ENCODE measurements at regions not wholly inside any gene's neighbourhood (a gene's known extent, or its start where the extent isn't known, plus 50 kb on each side); places are given as distances from the start of the nearest gene placed in this dataset.
"Not testable (repeated sequence)": the region's sequence is repeated elsewhere in the genome, so short reads cannot be mapped to it uniquely, and the experiment has no call there.

DNA sequence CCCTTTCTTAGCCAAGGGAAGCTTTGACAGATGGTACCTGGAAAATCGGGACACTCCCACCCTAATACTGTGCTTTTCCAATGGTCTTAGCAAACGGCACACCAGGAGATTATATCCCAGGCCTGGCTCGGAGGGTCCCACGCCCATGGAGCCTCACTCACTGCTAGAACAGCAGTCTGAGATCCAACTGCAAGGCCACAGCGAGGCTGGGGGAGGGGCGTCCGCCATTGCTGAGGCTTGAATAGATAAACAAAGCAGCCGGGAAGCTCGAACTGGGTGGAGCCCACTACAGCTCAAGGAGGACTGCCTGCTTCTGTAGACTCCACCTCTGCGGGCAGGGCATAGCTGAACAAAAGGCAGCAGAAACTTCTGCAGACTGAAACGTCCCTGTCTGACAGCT is 225.6 kb upstream of the EDNRA start:
- H3K36me3 Mint-ChIP-seq, H3K4me3 Mint-ChIP-seq, H3K9me3 Mint-ChIP-seq, H3K27ac Mint-ChIP-seq, H3K27me3 Mint-ChIP-seq, H3K4me1 Mint-ChIP-seq: not testable (repeated sequence)

DNA sequence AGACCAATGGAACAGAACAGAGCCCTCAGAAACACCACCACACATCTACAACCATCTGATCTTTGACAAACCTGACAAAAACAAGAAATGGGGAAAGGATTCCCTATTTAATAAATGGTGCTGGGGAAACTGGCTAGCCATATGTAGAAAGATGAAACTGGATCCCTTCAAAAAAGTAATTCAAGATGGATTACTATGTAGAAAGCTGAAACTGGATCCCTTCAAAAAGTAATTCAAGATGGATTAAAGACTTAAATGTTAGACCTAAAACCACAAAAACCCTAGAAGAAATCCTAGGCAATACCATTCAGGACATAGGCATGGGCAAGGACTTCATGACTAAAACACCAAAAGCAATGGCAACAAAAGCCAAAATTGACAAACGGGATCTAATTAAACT is 221.6 kb upstream of the EDNRA start:
- H3K4me3 Mint-ChIP-seq, H3K9me3 Mint-ChIP-seq, H3K27me3 Mint-ChIP-seq, H3K4me1 Mint-ChIP-seq, H3K27ac Mint-ChIP-seq, H3K36me3 Mint-ChIP-seq: not testable (repeated sequence)

DNA sequence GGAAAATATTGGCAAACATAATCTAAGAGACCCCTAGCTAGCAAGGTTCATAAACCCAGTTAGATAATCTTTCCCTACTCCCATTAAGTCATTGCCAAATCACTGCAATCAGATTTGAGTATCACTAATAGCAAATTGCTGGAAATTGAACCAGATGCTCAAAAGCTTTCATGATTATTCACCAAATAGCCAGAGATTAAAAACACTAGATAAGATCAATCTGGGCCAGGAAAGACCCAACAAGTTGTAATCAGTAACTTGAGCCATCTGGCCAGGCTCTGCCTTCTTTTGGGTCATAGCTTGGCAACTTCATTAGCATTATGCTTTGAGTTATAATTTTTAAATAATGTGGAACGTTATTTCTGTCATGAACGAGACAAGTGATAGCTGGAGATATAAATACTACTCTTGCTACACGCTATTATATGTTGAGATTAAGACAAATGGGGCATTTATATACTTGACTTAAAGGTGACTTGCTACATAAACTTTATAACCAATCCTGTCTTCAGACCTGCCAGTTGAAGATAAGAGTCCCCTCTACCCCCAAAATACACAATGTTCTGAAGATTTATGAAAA is 196.6 kb upstream of the EDNRA start:
- H3K36me3 Mint-ChIP-seq = no peaks in the 10 kb centered on the region

DNA sequence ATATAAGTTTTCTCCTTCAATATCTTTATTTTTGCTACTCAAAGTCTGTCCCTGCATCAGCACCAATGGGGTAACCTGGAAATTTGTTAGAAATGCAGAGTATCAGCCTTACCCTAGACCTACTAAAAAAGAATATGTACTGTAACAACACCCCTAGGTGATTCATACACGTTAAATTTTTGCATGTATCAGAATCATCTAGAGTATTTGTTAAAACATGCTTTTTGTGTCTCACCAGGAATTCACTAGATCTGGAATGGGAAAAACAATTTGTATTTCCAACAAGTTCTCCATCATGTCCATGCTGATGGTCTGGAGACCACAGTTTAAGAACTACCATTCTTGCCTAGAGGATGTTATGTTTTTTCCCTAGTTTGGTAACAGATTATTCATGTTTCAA is 196.0 kb upstream of the EDNRA start:
- H3K27ac Mint-ChIP-seq = no peak overlapping the region
- no peaks in the 10 kb centered on the region for H3K36me3 Mint-ChIP-seq
- H3K27me3 Mint-ChIP-seq = no peaks in the 10 kb centered on the region
- H3K9me3 Mint-ChIP-seq = peaks cover 0 to 5% (median 2%) of the 10 kb centered on the region in 3 donors
- no peak overlapping the region for H3K4me3 Mint-ChIP-seq
- no peaks in the 10 kb centered on the region for H3K4me1 Mint-ChIP-seq

More for the DNA sequence above, 196.6 kb upstream of the EDNRA start:
- H3K27me3 Mint-ChIP-seq = no peaks in the 10 kb centered on the region
- peaks cover 0 to 5% (median 2%) of the 10 kb centered on the region in 3 donors for H3K9me3 Mint-ChIP-seq
- no peak overlapping the region for H3K4me3 Mint-ChIP-seq
- H3K27ac Mint-ChIP-seq = no peak overlapping the region
- no peaks in the 10 kb centered on the region for H3K4me1 Mint-ChIP-seq

DNA sequence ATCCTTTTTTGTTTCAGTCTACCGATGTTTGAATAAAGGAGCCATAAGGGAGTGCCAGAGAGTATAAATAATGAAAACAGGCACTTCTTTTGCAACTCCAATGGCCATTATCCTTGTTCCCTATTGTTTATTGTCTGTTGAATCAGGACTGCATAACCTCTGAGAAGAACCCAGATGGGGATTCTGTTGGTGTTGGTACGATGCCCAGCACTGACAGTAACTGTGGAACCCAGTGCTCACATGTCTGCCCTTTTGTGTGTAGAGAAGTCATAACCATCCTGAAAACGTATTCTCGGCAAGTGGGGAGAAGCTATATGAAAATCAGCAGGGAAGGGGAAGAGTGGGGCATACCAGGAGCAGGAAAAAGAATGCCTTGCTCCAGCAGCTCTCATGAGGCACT is 195.1 kb upstream of the EDNRA start:
- Mint-ChIP-seq H3K36me3 (no peaks in the 10 kb centered on the region), H3K27me3 (no peaks in the 10 kb centered on the region), H3K4me1 (no peaks in the 10 kb centered on the region), H3K27ac (peak overlapping the region in 1 of 3 donors; percentile 63), H3K9me3 (peaks cover 1 to 5% (median 4%) of the 10 kb centered on the region in 3 donors), H3K4me3 (no peak overlapping the region)

DNA sequence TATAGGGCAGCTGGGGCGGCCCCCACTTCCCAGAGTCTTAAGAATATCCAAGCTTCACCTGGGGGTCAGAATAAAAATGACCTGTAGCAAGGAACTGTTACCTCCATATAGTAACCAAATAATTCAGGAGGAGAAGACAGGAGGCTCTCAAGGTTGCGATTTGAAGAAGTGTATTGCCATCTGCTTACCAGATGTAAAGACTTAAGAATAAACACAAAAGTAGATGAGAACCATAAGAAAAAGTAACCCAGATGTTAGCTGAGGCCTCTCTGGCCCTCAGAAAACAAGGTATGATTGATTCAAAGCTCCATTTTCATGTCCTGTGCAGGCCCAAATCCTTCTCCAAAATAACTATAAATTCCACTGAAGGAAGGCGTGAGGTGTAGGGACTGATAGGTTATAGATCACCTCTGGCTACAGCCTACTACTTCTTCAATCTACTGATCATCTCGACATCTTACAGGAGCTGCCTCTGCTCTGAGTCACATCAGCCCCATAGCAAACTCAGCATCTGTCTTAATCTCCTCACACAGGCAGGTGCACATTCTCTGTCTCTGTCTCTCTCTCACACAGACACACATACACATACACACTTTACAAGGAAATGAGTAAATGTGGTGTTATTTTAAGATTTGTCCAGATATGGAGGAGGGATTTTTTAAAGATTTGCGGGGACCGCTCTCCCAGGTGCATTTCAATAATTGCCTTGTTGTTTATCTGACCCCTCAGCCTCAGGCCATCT is 193.9 kb upstream of the EDNRA start:
- peaks cover 0 to 4% (median 1%) of the 10 kb centered on the region in 3 donors for H3K9me3 Mint-ChIP-seq
- H3K27ac Mint-ChIP-seq = no peak overlapping the region
- H3K4me1 Mint-ChIP-seq = no peaks in the 10 kb centered on the region
- no peaks in the 10 kb centered on the region for H3K36me3 Mint-ChIP-seq
- no peak overlapping the region for H3K4me3 Mint-ChIP-seq
- H3K27me3 Mint-ChIP-seq = no peaks in the 10 kb centered on the region

DNA sequence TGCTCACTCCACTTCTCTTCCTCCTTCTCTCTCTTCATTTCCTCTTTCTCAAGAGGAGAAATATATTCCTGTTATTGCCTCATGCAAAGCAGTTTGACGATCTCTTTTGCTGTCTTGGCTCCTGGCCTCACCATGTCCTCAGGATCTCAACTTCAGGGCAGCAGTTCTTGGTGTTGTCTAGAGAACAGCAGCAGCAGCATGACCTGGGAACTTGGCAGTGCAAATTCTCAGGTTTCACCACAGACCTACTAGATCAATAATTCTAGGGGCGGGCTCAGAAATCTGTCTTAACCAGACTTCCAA is 193.4 kb upstream of the EDNRA start:
- Mint-ChIP-seq H3K36me3 (no peaks in the 10 kb centered on the region), H3K27me3 (no peaks in the 10 kb centered on the region), H3K4me3 (no peak overlapping the region), H3K9me3 (peaks cover 0 to 4% (median 1%) of the 10 kb centered on the region in 3 donors), H3K27ac (no peak overlapping the region), H3K4me1 (no peaks in the 10 kb centered on the region)

DNA sequence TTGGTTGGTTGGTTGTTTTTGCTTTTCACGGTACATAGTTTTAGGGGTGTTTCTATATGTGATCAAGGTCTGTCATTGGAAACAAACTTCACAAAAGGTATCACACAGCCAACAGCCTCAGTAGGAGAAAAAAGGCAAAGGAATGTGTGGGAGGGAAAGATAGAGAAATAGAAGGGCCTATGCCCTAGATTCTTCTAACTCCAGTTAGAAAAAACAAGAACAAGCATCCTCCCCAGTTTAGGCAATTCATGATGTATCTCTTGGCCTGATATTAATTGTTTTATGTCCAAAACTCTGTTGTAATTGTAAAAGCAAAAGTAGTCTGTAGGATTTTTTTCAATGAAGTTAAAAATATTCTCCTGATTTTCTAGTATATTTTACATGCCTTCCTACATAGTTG is 192.4 kb upstream of the EDNRA start:
- no peak overlapping the region for H3K27ac Mint-ChIP-seq
- no peaks in the 10 kb centered on the region for H3K36me3 Mint-ChIP-seq
- no peaks in the 10 kb centered on the region for H3K27me3 Mint-ChIP-seq
- no peak overlapping the region for H3K4me3 Mint-ChIP-seq
- H3K9me3 Mint-ChIP-seq = peaks cover 0 to 4% (median 1%) of the 10 kb centered on the region in 3 donors
- H3K4me1 Mint-ChIP-seq = no peaks in the 10 kb centered on the region

DNA sequence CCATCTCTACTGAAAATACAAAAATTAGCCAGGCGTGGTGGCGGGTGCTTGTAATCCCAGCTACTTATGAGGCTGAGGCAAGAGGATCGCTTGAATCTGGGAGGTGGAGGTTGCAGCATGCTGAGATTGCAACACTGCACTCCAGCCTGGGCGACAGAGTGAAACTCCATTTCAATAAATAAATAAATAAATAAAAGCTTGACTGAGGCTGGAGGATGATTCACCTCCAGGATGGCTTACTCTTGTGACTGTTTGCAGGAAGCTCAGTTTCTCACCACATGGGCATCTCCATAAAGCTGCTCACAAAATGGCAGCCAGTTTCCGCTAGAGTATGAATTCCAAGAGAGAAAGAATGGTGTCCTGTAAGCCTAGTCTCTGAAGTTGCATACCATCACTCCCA is 191.7 kb upstream of the EDNRA start:
- Mint-ChIP-seq H3K9me3 (peaks cover 0 to 4% (median 1%) of the 10 kb centered on the region in 3 donors), H3K4me3 (no peak overlapping the region), H3K27me3 (no peaks in the 10 kb centered on the region), H3K4me1 (no peaks in the 10 kb centered on the region), H3K27ac (no peak overlapping the region), H3K36me3 (no peaks in the 10 kb centered on the region)

DNA sequence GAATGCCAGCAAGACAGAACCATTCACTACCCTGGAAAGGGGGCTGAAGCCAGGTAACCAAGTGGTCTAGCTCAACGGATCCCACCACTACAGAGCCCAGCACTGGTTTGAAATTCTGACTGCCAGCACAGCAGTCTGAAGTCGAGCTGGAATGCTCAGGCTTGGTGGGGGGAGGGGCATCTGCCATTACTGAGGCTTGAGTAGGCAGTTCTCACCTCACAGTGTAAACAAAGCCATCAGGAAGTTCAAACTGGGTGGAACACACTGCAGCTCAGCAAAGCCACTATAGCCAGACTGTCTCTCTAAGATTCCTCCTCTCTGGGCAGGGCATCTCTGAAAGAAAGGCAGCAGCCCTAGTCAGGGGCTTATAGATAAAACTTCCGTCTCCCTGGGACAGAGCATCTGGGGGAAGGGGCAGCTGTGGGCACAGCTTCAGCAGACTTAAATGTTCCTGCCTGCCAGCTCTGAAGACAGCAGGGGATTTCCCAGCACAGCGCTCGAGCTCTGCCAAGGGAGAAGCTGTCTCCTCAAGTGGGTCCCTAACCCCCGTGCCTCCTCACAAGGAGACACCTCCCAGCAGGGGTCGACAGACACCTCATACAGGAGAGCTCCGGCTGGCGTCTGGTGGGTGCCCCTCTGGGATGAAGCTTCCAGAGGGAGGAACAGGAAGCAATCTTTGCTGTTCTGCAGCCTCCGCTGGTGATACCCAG is 188.1 kb upstream of the EDNRA start:
- H3K36me3 Mint-ChIP-seq, H3K4me1 Mint-ChIP-seq, H3K27me3 Mint-ChIP-seq, H3K4me3 Mint-ChIP-seq, H3K27ac Mint-ChIP-seq, H3K9me3 Mint-ChIP-seq: not testable (repeated sequence)

DNA sequence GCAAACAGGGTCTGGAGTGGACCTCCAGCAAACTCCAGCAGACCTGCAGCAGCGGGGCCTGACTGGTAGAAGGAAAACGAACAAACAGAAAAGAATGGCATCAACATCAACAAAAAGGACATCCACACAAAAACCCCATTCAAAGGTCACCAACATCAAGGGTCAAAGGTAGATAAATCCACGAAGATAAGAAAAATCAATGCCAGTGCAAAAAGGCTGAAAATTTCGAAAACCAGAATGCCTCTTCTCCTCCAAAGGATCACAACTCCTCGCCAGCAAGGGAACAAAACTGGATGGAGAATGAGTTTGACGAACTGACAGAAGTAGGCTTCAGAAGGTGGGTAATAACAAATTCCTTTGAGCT is 187.6 kb upstream of the EDNRA start:
- not testable (repeated sequence) for H3K27me3 Mint-ChIP-seq, H3K9me3 Mint-ChIP-seq, H3K27ac Mint-ChIP-seq, H3K4me3 Mint-ChIP-seq, H3K4me1 Mint-ChIP-seq, H3K36me3 Mint-ChIP-seq

DNA sequence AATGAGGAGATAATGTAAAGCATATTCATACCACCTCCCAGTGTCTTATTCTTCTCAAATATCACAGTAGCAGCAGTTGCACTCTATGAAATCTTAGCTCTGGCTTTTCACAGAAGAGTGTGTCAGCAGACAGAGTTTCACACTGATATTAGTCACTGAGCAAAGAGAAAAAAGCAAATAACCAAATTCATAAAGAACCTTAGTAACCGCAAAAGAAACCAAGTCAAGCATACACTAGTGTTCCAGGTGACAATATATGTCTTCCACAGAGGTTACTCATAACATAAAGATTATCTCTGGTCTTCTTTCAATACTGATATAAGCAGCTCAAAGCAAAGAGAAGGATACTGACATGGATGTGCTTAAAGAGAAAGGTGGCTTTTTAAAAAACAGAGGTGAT is 181.7 kb upstream of the EDNRA start:
- Mint-ChIP-seq H3K4me1 (no peaks in the 10 kb centered on the region), H3K27me3 (no peaks in the 10 kb centered on the region), H3K4me3 (no peak overlapping the region), H3K36me3 (no peaks in the 10 kb centered on the region), H3K9me3 (peaks cover 0 to 9% (median 3%) of the 10 kb centered on the region in 3 donors), H3K27ac (no peak overlapping the region)

DNA sequence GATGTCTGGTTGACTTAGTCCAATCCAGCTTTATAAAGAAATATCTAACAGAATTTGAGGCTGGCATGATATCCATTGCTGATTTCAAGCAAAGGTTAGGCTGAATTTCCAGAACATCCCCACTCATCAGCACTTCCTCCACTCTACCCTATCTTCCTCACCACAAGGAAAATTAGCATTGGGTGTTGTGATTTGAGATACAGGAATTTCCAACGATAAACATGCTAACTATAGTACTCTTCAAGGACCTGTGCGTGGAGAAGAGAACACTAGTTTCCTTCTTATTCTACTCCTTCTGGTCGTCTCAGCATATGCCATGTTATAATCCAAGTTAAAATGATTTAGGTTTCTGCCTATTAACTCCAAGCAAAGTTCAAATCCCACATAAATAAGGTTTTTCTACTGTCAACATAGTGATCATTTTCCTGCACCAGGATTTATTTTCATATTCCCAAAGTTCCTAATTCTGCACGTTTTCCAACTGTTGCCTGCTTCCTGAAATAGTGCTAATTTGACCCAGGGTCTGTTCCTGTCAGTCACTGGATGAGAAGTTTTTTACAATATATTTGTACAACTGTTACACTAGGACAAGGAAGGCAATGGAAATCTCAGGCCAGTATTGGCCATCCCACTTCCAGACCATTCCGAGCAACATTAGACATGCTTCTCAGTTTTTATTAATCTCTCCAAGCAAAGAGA is 177.6 kb upstream of the EDNRA start:
- Mint-ChIP-seq H3K4me3 (no peak overlapping the region), H3K36me3 (no peaks in the 10 kb centered on the region), H3K9me3 (peaks cover 0 to under 1% (median 0%) of the 10 kb centered on the region in 3 donors), H3K4me1 (no peaks in the 10 kb centered on the region), H3K27me3 (no peaks in the 10 kb centered on the region), H3K27ac (no peak overlapping the region)

DNA sequence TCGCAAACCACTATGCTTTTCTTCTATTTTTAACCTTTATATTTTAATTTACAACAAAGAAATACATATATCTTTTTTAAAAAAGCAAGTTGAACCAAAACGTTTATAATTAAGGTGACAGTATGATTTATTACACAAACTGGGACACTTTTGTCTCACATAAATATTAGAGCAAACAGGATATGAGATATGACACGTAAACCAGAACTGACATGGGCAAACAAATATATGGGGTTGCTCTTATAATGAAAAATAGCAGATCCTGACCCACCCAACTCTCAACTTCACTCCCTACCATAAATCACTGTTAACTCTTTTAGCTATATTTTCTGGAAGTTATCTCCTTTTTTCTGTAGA is 177.0 kb upstream of the EDNRA start:
- Mint-ChIP-seq H3K36me3 (no peaks in the 10 kb centered on the region), H3K4me1 (no peaks in the 10 kb centered on the region), H3K27ac (no peak overlapping the region), H3K4me3 (no peak overlapping the region), H3K27me3 (no peaks in the 10 kb centered on the region), H3K9me3 (peaks cover 0 to 4% (median 1%) of the 10 kb centered on the region in 3 donors)

DNA sequence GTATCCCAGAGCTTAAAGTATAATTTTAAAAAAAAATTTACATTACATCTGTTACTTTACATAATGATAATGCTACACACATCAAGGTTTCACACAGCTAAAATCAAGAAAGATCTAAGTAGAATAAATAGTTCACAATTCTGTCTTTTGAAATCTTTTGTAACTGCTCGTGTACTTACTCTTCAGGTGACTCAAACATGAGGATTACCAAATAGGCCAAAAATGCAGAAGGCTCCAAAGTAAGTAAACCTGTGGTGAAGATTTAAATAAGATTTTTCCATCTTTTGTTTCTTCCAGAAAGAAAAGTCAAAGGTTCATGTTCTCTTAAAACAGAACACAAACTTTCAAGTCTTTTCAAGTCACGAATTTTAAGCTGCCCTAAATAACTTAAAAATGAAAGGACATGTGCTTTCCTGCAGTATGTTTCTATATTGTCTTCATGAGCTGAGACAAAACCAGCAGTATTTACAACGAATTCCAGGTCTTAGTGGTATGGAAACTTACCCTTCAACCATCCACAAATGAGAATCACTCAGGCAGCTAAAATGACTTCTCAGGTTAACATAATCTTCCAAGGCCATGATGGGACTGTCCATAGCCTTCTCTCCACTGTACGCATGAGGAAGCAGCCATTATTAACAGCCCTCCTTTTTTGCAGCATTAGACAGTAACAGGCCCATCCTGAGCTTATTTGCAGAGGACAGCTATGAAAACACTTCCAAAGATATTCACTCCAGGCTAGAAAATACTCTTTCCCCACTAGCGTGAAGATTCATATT is 172.8 kb upstream of the EDNRA start:
- H3K4me1 Mint-ChIP-seq = no peaks in the 10 kb centered on the region
- H3K27me3 Mint-ChIP-seq = no peaks in the 10 kb centered on the region
- peaks cover 0 to 4% (median 3%) of the 10 kb centered on the region in 3 donors for H3K9me3 Mint-ChIP-seq
- H3K4me3 Mint-ChIP-seq = no peak overlapping the region
- H3K27ac Mint-ChIP-seq = no peak overlapping the region
- H3K36me3 Mint-ChIP-seq = no peaks in the 10 kb centered on the region
